ENCODE measurements at regions not wholly inside any gene's neighbourhood (a gene's known extent, or its start where the extent isn't known, plus 50 kb on each side); places are given as distances from the start of the nearest gene placed in this dataset.

- TF ChIP-seq CTCF (conservative IDR thresholded peaks at IDR 0.05; ENCODE audit: low read depth in 2 of 2) (no peak), EZH2 (IDR thresholded peaks at IDR 0.05; ENCODE audit: low read depth, unreplicated experiment) (no peak), ZNF462 (CRISPR knock-in tag; IDR thresholded peaks at IDR 0.05) (no peak), POLR2AphosphoS5 (IDR thresholded peaks at IDR 0.05; ENCODE audit: low read depth) (no peak), EZH2phosphoT487 (IDR thresholded peaks at IDR 0.05; ENCODE audit: unreplicated experiment) (no peak), ZNF331 (CRISPR knock-in tag; IDR thresholded peaks at IDR 0.05; ENCODE audit: low read depth) (no peak), CREB1 (CRISPR knock-in tag; IDR thresholded peaks at IDR 0.05; ENCODE audit: low read depth) (no peak), JUNB (IDR thresholded peaks at IDR 0.05; ENCODE audit: unreplicated experiment) (no peak), REST (IDR thresholded peaks at IDR 0.05; ENCODE audit: unreplicated experiment) (no peak), STAT1 (IDR thresholded peaks at IDR 0.05; ENCODE audit: unreplicated experiment) (no peak), ZNF114 (CRISPR knock-in tag; IDR thresholded peaks at IDR 0.05) (no peak)
Measured at GRCh38 chr2:10202131-10202665, 79.7 kb downstream of the RRM2 start.
